ENCODE measurements at regions not wholly inside any gene's neighbourhood (a gene's known extent, or its start where the extent isn't known, plus 50 kb on each side); places are given as distances from the start of the nearest gene placed in this dataset.

DNA sequence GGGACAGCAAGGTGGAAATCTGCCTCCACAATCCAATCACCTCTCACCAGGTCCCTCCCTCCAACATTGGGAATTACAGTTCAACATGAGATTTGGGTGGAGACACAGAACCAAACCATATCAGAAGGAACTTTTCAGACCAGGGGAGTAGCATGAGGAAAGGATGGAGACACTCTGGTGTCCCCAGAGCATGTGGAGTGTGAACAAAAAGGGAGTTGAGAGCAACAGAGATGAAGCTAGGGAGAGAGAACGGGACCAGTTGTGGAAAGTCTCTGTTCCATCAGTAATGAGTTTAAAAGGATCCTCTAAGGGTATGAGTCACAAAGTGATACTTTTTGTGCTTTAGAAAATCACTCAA lies 382.0 kb downstream of the SFMBT2 start:
- DNase-seq (ENCODE audit: low read depth in 2 of 3, low spot score in 2 of 3) = no peak

DNA sequence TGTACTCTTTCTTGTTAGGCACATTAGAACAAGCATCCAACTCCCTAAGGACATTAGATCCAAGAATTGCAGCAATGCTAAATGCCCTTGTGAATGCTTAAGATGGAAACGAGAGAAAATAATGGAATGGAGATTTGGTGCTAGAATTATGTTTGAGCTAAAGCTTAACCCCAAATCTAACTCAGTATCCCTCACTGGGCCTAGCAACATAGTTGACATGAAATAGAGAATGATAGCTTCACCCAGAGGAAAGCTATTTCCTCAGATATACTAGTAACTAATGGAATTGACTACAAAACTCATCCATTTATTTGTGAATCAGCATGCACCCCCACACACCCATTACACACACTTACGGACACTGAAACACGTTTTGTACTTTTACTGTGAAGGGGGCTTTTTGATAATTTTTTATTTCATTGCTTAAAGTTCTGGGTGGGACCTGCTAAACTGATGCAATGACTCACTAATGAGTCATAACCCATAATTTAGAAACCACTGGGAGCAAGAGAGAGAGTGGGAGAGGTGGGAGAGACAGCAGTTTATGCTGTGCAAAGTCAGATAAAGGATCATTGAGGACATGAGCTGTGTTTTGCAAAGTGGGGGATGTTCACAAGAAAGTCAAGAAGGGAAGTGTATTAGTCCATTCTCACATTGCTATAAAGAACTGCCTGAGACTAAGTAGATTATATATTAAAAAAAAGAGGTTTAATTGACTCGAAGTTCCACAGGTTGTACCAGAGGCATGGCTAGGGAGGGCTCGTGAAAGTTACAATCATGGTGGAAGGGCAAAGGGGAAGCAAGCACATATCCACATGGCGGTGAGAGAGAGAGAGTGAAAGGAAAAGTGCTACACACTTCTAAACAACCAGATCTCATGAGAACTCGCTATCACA lies 382.7 kb downstream of the SFMBT2 start:
- DNase-seq (ENCODE audit: low read depth in 2 of 3, low spot score in 2 of 3) = peak in 2 of 3 donors; percentile 21 to 25

DNA sequence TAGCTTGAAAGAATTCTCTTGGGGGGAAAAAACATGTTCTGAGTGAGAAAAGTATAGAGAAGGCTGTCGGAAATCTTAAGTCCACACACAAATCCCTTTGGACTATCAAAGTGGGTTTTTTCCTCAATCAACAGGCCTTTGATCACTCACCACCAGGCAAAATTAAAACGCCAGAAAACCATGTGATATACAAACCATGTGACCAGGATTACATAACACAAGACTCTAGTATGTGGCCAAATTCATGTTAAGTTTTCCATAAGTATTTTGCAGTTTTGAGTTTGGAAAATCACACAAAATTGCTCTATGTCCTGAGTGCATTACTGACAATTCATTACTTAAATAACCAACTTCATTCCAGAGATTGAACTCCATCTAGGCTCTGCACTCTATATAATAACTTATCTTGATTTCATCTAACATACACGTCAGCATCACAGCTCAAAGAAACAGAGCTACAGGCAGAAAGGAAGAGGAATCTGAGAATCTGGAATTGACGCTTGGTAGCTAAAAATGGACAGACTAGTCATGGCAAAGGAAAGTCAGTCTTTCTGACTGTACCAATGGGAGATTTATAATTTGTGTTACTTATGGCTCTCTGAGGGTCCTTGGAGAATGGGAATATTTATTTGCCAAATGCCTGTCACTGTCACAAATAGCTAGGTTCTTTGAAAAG lies 383.5 kb downstream of the SFMBT2 start:
- DNase-seq (ENCODE audit: low read depth in 2 of 3, low spot score in 2 of 3) = no peak

DNA sequence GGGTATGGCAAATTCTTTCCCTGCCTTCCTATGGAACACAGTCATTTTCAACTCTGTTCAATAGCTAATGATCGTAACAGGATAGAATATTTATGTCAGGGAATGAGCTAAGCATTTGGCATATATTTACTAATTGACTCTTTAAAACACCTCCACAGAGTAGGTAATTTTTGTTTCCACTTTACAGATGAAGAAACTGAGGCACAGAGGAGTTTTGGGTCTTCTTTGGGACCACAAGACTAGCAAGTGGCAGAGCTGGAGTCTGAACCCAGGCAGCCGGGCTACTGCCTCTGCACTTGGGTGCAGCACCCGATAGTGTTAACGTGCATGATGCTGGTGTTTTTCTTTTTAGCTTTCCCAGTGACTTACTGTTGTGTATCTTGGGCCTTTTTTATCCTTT lies 384.0 kb downstream of the SFMBT2 start:
- no peak for DNase-seq (ENCODE audit: low read depth in 2 of 3, low spot score in 2 of 3)

- no peak for DNase-seq (ENCODE audit: low read depth in 2 of 3, low spot score in 2 of 3)
Measured at GRCh38 chr10:7025296-7025695, 385.5 kb downstream of the SFMBT2 start.

DNA sequence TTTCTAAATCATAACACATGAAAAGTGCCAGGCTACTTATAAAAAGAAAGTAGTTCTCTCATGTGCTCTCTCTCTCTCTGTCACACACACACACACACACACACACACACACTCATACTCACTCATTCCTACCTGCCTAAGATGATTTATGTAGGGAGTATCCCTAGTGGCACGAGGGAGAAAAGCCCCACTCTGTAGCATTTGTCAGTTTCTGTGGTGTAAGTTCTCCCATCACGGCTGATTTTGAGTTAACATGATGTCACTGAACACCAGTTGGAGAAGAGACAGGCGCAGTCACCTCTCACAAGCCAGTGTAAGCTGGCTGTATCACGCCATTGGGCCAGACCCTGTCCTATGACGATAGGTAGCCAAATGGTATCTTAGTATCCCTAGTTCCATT lies 395.4 kb downstream of the SFMBT2 start:
- peak in 1 of 3 donors; percentile 5 for DNase-seq (ENCODE audit: low read depth in 2 of 3, low spot score in 2 of 3)

GRCh38 chr10:7014721-7015120 lies 396.1 kb downstream of the SFMBT2 start:
- no peak for DNase-seq (ENCODE audit: low read depth in 2 of 3, low spot score in 2 of 3)

DNA sequence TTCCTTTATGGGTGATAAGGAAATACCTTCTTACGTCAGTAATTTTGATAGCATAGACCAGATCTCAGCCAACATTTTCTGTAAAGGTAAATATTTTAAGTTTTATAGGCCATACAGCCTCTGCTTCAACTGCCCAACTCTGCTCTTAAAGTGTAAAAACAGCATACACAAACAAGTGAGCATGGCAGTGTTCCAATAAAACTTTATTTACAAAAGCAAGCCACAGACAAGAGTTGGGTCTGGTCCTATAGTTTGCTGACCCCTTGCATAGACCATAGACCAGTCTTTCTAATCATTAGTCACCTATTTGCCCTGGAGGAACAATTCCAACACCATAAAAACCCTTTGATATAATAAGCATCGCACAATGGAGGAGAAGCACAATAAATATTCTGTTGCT lies 398.8 kb downstream of the SFMBT2 start:
- DNase-seq (ENCODE audit: low read depth in 2 of 3, low spot score in 2 of 3) = no peak

- DNase-seq (ENCODE audit: low read depth in 2 of 3, low spot score in 2 of 3) = no peak
Measured at GRCh38 chr10:7008645-7009044, 402.2 kb downstream of the SFMBT2 start.

DNA sequence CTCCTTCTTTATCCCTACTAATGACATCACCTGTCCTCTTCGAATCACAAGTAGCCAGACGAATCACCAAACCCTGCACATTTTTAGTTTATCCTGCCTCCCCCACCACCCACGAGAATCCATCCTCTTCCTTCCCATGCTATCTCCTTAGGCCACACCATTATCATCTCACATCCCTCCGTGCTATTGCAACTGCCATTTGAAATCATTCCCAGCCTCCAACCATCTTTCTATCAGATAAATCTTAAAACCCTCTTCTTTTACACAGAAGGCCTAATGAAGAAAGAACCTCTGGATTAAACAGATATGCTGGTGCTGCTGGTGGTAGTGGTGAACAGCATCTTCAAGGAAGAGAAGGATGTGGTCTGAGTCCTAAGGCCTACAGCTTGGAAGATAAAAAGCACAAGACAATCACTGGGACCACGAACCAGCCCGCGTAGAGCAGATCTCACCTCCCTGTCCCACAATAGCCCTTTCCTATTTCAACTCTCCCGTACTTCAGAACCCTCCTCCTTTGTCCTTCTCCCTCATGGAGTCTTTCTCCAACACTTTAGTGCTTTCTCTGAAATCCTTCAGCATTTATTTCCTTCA lies 403.1 kb downstream of the SFMBT2 start:
- DNase-seq (ENCODE audit: low read depth in 2 of 3, low spot score in 2 of 3) = no peak

DNA sequence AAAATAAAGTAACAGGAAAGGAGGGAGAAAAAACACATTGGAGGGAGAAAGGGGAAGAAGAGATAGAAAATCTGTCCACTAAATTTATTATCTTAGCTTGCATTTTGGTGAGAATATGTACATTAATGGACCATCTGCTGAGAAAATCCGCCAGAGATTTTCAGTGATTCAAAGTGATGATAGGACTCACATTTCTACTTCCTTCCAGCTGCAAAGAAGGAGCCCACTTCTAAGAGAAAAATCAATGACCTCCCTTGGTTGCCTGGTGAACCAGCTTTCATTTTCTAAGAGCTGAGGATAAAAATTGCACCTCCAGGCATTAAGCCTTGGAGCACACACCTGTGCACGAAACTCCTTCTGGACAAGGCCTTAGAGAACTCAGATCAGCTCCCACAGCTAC lies 404.3 kb downstream of the SFMBT2 start:
- DNase-seq (ENCODE audit: low read depth in 2 of 3, low spot score in 2 of 3) = no peak

DNA sequence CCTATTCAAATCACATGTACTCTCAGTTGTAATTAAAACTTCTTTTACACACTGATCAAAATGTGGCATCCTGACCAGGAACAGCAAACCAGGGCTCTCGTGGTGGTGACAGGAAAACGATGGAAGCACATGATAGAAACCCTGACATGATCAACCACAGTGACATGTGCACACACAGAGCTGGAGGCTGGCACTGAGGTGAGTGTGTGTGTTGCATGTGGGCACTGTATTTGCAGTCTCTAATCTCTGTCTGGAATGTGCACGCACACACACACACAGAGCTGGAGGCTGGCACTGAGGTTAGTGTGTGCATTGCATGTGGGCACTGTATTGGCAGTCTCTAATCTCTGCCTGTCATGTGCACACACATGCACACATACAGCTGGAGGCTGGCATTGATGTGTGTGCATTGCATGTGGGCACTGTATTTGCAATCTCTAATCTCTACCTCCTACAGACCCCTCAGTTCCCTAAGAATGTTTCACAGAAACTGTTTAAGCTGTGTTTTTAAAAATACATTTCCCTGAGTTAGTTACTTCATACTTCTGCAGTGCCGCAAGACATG lies 406.9 kb downstream of the SFMBT2 start:
- peak in 1 of 3 donors; percentile 48 for DNase-seq (ENCODE audit: low read depth in 2 of 3, low spot score in 2 of 3)

- DNase-seq (ENCODE audit: low read depth in 2 of 3, low spot score in 2 of 3) = no peak
Measured at GRCh38 chr10:7000061-7000460, 410.8 kb downstream of the SFMBT2 start.

DNA sequence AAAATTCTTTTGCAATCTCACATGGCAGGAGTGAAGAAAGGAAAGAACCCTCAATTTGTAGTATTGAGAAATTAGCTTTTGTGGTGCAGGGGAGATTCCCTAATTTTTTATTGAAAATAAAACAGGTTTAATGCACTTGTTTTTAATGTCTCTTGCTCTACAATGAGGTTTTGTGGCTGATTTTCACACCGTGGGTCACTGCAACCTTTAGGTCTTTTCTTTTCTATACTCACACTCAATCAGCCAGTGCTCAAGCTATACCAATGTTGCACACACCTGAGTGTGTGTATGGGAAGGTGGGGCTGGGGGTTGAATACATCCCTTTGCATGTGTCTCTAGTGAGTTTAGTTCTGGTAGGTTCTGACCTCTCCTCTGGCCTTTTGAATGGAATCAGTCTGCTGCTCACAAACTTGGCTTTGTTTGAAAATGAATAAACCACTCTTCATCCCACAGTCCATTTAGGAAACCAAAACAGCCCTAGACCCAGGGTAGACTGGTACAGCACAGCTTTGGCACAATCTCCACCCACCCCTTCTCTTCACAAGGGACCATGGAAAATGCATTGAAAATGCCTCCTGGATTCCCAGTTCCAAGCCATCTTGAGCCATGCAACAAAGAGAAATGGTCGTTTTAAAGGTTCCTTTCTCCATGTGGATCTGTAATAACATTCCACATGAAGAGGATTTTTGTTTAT lies 411.5 kb downstream of the SFMBT2 start:
- no peak for DNase-seq (ENCODE audit: low read depth in 2 of 3, low spot score in 2 of 3)

GRCh38 chr10:6997509-6997908 lies 413.3 kb downstream of the SFMBT2 start:
- no peak for DNase-seq (ENCODE audit: low read depth in 2 of 3, low spot score in 2 of 3)

DNA sequence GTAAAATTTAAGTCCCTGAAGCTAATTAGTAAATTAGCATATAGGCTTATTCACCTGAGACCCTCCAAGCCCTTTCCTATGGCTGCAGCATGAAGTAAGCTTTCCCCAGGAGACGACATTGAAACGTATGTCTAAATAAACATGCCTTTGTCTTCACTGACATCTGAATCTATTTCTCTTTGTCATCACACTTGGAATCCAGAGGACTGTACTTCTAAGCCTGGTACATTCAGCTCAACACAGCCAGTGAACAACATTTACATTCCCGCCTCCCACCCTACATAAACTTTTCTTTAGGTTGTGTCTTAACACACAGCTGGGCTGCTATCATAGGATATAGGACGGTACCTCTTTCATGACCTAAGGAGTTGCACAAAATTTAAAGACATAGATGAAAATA lies 414.4 kb downstream of the SFMBT2 start:
- no peak for DNase-seq (ENCODE audit: low read depth in 2 of 3, low spot score in 2 of 3)

DNA sequence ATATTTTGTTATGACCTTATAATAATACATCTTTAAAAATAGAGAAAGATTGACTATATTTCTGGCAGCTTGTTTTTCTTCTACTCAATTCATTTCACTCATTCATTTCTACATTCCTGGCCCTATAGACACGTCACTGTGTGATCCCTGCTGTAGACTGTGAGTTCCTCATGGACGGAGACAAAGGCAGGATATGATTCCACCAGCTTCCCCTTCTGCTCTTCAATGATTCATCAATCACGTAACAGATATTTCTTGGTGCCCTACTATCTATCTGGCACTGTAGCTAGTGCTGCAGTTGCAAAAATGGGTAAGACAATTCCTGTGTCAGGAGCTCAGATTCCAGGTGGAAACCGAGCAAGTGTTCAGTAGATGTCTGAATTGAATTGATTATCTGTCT lies 415.0 kb downstream of the SFMBT2 start:
- DNase-seq (ENCODE audit: low read depth in 2 of 3, low spot score in 2 of 3) = no peak

- DNase-seq (ENCODE audit: low read depth in 2 of 3, low spot score in 2 of 3) = no peak
Measured at GRCh38 chr10:6995341-6995740, 415.3 kb upstream of the PRKCQ start.

GRCh38 chr10:6990891-6991290 lies 410.8 kb upstream of the PRKCQ start:
- peak in 1 of 3 donors; percentile 64 for DNase-seq (ENCODE audit: low read depth in 2 of 3, low spot score in 2 of 3)

DNA sequence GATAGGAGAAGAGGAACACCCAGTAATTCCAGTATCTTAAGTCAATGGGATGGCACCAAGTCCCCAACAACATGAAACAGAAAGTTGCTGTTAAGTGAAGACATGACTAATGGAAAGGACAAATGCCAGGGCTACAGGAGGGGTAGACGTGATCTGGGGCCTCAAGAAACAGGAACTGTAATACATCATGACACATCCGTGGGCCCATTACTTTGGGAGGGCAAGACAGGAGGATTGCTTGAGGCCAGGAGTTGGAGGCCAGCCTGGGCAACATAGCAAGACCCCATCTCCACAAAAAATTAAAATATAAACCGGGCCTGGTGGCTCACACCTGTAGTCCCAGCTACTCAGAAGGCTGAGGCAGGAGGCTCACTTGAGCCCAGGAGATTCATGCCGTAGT lies 408.6 kb upstream of the PRKCQ start:
- peak in 2 of 3 donors; percentile 22 to 74 for DNase-seq (ENCODE audit: low read depth in 2 of 3, low spot score in 2 of 3)

GRCh38 chr10:6987536-6987945 lies 407.5 kb upstream of the PRKCQ start:
- no peak for DNase-seq (ENCODE audit: low read depth in 2 of 3, low spot score in 2 of 3)

All from hematopoietic multipotent progenitor cell (in vitro differentiated cells).